Stimulated activated CD4-positive, alpha-beta T cell treated with anti-CD3 and anti-CD28 coated beads, Interleukin-15, amount 100 ng/mL, for 1 hour (primary cell): ENCODE measurements at regions not wholly inside any gene's neighbourhood (a gene's known extent, or its start where the extent isn't known, plus 50 kb on each side); places are given as distances from the start of the nearest gene placed in this dataset.
A peak's percentile ranks its signal among the peaks of the same experiment; 100 is the strongest.

Experiments
- DNase-seq, 2 donors: peaks; one replicate each; pipeline ENCODE4 v3.0.0-alpha.2; 2020; ENCODE audit warnings: low read depth in 1 of 2, low spot score in 1 of 2

DNA sequence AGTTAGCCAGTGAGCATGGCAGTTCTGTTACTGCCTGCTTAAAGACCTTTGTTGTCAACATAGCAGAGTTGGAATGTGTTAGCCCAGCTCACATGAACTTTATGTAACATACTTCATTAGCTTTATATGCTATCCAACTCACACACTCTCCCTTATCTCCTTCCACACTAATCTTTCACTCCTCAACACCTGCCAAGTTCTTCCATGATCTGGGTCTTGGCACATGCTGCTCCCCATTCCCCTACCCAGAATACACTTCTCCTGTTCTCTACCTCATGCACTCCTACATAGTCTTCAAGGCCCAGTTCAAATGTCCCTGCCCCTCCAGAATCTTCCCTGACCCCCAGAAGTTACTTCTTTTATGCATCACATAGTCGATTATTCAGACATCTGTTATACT, 179.3 kb downstream of the KATNAL1 start:
- no peak for DNase-seq

- DNase-seq = no peak
Measured at GRCh38 chr13:30126903-30127428, 180.4 kb downstream of the KATNAL1 start.

DNA sequence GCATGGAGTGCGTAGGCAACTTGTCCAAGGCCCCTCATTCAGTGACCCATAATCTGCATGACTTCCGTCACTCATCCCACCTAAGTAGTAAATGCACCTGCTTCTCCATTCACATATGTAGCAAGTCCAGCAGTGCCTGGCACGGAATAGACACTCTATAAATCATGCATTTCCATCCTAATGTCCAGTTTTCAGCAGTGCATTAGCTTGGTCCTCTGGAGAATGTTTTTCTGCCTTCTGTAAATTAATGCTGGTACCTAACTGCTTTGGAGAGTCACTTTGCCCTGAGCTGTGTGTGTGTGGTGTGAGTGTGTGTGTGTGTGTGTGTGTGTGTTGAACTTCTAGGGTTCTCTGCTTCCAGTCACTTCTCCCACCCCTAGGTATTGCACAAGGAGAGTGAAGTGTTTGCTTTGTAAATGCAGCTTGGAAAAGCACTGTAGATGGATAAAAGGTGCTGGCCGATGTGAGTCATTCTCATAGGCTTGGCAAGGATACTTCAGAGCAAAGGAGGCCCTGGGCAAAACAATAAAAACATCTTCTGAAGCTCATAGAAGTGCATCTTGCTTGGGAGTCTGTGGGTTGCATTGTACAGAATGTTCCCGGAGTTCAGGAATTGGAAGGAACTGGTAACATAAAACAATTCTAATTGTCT, 181.8 kb downstream of the KATNAL1 start:
- no peak for DNase-seq

GRCh38 chr13:30124131-30124768, 183.1 kb downstream of the KATNAL1 start:
- DNase-seq = no peak

- no peak for DNase-seq
Measured at GRCh38 chr13:30123575-30123974, 183.8 kb downstream of the KATNAL1 start.

DNA sequence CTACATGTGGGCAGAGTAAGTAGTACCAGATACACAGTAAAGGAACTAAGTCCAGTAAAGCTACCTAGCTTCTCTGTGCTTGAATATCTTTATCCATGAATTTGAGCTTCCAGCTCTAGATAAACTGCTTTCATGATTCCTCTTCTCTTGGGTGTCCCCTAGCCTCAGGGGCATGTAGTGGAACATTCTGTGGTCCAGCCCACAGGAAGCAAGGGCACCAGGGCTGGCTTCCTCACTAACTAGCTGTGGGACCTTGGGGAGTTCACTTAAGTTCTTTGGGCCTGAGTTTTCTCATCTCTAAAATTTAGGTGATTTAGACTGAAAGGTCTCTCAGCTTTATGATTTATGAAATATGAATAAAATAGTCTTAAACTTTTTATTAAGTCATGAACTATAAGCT, 185.7 kb downstream of the KATNAL1 start:
- no peak for DNase-seq

DNA sequence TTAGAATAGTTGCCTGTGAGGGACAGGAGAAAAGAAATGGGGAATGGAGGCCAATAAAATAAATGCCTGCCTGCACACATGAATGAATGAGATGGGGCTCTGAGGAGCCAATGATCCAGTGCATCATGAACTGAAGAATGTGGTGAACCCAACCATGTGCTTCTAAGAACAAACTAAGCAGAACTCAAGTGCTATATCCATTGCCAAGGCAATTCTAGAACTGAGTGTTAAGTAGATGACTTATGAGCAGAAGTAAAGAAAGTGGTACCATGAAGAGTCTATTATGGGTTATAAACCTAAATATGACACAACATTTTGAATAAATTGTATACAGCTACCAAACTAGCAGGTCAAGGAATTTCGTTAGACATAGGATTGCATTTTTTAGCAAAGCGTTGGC, 186.1 kb downstream of the KATNAL1 start:
- DNase-seq = no peak

- DNase-seq = no peak
Measured at GRCh38 chr13:30120133-30120822, 187.1 kb downstream of the KATNAL1 start.

- DNase-seq = no peak
Measured at GRCh38 chr13:30119476-30119875, 187.9 kb downstream of the KATNAL1 start.

GRCh38 chr13:30116379-30116778, 191.0 kb downstream of the KATNAL1 start:
- DNase-seq = no peak

DNA sequence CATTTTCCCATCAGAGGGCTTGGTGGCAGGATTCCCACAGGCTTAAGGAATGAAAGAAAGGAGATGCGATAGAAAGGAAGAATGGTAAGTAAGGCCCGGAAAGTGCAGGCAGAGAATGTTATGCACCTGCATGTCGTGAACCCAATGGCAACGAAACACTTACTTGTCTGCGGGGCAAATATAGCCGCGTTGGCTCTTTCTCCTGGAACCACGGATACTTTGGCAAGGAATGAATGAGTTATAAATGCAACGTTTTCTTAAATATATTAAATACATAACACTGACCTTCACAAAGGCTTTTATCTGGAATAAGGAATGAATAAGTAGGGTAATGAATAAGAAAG, 192.1 kb downstream of the KATNAL1 start:
- DNase-seq = no peak

DNA sequence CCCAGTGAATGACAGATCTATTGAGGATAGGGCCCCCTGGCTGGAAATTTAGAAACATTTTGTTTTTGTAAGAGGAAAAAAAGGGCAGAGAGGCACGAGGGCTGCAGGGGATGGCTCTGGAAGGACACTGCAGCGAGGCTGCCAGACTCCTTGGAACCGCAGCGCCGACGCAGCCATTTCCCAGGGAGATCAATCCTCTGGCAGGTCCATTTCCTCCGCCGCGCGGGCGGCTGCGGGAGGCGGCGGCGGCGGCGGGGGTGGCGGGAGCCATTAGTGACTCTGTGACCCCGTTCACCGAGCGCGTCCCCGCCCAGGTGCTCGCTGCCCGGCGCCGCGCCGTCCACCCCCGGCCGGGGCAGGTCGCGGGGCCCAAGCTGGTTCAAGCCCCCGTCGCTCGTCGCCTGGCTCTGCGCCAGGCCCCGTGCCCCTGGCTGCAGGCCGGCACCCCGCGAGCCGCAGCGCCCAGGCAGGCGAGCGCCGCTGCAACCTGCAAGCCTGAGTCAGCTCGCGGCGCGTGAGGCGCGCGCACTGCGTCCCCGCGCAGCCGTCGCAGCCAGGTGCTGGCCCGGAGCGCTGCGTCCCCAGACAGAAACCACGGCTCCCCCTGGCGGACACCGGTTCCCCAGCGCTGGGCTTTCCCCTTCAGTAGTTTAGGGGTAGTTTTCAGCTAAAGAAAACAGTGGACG, 192.6 kb downstream of the KATNAL1 start:
- peak; percentile 85 to 94 for DNase-seq

- DNase-seq = no peak
Measured at GRCh38 chr13:30113983-30114570, 193.3 kb downstream of the KATNAL1 start.

DNA sequence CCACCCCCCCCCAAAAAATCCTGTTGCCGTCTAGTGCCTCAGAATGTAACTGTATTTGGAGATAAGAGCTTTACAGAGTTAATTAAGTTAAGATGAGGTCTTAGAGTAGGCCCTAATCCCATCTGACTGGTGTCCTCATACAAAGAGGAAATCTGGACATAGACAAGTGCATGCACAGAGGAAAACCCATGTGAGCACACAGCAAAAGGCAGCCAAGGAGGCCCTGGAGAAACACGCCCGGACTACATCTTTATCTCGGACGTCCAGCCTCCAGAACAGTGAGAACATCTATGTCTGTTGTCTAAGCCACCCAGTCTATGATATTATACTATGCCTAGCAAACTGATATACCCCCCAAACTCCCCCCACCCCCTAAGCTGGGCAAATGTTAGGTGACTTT, 193.8 kb downstream of the KATNAL1 start:
- no peak for DNase-seq

- peak; percentile 59 to 70 for DNase-seq
Measured at GRCh38 chr13:30112602-30113435, 194.5 kb downstream of the KATNAL1 start.

DNA sequence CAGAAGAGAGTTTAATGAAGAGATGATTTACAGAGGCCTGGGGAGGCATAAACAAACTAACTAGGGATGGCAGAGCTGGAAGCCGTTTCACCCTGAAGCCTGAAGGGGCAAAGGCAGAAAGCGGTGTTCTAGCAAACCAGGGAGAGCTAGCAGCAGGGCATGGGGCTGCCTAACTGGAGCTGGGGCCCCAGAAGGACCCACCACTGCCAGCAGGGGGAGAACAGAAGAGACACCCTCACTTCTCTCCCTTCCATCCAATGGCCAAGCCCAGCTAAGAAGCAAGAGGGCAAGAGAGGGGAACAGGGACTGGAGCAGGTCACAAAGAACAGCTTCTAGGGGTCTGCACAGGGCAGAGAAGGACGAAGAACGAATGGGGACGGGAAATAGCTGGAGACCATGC, 195.5 kb downstream of the KATNAL1 start:
- DNase-seq = no peak

DNA sequence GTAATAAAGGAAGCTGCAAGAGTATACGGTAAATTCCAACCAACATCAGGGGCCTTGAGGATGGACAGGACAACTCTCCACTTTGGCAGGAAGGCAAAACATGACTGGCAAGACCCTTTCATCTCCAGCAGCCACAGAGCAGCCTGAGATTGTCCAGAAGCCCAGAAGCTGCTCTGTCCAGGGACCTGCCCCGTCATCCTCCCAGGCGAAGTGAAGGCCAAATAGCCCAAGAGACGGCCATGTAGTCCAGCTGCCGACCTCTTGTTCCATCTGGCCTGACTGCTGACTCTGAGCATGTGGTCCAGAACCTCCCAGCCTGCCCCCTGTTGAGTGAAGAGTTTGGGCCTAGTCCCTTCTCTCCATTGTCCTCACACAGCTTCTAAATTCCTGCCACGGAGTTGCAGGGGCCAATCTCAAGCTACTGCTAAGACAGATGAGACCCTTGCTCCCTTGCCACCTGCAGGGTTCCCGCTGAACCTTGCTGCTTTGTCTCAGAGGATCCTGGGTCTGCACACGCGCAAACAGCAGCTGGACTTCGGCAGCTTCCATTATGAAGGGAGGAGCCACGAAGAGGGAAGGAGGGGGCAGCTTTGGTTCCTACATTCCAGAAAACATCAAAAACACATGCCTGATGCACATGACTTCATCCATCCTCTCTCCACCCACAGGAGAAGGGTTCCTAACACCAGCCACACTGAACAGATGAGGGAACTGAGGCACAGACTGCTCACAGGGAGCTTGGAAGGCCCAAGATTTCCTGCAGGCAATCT, 196.9 kb downstream of the KATNAL1 start:
- no peak for DNase-seq

- no peak for DNase-seq
Measured at GRCh38 chr13:30109471-30110135, 197.7 kb downstream of the KATNAL1 start.

- no peak for DNase-seq
Measured at GRCh38 chr13:30108913-30109237, 198.5 kb downstream of the KATNAL1 start.
